GM18499 (cell line): ENCODE measurements at regions not wholly inside any gene's neighbourhood (a gene's known extent, or its start where the extent isn't known, plus 50 kb on each side); places are given as distances from the start of the nearest gene placed in this dataset.

Experiments
- ATAC-seq: cut with Tn5 transposase; IDR thresholded peaks from one replicate; pipeline ENCODE4 v1.9.1; 2021; ENCODE audit warnings: moderate number of reproducible peaks; ENCODE audit not compliant: insufficient read depth, unreplicated experiment

DNA sequence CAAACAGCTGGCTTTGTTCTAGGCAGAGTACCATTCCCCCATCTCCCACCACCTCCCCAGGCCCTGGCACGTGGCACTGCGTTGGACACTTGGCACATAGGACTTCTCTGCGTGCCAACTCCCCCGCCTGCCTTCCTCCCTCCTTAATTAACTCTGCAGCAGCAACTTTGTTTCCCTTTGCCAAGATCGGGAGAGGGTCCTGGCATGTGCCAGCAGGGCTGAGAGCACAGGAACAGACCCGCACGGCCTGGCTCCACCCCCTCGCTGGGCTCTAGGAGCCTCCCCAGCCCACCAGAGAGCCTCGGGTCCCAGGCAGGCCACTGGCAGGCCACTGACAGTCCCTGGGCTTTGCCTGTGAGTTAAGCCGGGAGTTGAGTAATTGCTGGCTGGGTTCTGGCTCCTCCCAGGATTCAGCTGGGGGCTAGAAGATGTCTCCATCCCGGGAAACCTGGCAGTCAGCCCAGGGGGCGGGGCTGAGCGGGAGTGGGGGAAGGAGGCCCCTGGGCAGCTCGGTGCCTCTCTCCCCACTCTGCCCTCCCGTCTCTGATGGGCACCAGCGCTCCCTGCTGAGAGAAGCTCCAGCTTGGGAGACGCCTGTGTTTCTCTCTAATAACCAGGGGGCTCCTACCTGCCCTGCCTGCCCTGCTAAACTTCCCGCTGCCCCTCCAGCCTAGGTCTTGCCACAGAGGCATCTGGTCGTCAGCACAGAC, 224.0 kb upstream of the TNRC6C start:
- no peak for ATAC-seq

DNA sequence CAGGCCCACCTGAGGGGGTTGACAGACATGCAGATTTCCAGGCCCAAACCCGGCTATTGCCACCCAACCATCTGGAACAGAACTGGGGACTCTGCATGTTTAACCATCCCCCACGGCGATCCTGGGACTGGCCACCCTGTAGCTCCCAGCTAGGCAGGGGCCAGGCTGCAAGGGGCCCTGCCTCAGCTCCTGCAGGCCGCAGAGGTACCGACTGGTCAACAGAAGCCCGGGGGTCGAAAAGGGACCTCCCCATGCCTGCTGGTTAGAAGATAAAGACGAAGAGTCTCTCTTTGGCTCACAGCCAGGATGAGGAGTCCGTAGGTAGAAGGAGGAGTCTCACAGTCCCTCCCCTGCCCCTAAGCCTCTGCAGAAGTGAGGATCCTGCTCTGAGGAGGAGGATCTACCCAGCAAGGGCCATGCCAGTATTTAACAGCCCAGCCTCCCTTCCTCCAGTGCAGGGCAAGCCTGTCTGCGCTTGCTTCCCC, 223.4 kb upstream of the TNRC6C start:
- no peak for ATAC-seq

DNA sequence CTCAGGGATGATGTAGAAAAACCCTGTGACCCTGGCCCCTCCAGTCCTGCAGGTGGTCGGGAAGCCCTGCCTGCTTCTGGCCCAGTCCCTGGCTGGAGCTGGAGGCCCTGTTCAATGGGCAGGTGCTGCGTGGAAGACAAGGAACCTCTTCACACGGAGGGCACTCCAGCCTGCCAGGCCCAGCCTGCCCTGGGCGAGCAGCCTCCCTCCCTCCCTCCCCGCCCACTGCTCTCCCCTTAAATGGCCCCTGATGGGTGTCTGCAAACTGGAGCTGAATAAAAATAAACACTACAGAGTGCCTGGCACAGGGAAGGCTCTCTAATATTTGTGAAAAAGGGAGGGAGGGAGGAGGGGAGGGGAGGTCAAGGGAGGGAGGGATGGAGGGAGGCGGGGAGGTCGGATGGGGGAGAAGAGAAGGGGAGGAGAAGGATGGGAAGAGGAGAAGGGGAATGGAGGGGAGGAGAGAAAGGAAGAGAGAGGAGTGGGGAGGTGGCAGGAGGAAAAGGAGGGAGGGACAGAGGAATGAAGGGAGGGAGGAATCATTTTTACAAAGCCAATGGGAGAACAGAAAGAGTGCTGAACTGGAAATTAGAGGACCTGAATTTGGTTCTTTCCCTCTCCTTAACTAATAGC, 222.8 kb upstream of the TNRC6C start:
- no peak for ATAC-seq

DNA sequence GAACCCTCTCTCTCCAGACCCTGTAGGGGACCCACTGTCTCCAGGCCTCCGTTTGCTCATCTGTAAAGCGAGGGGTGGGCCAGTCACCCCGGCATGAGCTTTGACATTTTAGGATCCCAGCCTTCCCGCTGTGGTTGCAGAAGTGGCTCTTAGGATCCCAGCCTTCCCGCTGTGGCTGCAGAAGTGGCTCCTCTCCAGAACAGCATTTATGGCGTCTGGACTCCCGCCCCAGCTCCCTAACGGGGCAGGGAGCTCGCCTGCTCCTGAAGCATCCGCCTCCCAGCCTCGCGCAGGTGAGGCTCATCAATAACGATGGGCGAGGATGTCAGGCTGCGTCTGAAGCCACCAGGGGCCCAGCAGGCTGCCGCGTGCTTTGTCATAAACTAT, 222.3 kb upstream of the TNRC6C start:
- no peak for ATAC-seq

DNA sequence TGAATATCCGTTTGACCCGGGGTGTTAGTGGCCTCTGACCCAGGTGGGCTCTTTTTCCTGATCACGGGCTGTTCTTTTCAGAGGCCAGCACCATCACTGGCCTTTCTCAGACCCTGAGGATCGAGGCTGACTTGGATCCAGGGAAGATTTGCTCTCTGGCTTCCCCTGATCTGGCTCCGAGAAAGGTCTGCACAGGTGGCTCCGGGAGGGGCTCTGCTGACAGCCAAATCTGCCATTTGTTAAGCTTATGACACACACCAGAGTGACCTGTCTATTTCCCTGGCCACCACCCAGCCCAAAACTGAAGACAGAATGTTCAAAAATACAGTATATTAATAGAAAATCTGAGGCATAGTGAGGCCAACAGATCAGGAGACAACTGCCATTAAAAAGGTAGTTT, 221.8 kb upstream of the TNRC6C start:
- ATAC-seq: no peak

DNA sequence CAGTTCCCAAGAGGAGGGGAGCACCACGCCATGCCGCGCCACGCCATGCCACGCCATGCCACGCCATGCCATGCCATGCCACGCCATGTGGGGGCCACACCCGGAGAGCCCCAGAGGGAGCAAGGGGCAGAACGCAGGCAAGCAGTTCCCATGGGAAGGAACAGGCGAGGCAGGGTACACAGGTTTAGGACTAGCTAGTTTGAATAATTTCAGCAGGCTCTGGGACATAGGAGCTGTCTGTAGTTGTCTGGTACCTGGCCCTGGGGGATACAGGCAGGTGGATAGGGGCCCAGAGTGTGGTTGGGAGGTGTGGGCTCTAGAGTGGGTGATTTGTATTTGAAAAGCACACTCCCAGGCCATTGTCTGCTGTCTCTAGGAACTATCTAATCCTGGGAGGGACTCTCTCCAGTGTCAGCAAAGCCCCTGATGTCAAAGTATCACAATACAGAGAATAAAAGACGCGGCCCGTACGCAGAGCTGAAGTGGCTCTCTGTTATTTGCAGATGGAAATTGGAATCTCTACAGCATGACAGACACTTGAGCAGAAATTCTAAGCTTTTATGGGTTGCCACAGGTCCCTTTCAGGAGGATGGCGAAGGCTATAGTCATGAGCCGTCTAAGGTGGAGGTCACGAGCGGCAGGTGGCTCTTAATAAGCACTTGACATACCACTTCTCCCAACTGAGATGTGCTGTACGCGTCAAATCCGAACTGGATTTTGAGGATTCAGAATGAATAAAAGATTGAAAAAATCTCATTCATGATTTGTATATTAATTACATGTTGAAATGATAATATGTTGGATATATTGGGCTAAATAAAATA, 220.8 kb upstream of the TNRC6C start:
- no peak for ATAC-seq

DNA sequence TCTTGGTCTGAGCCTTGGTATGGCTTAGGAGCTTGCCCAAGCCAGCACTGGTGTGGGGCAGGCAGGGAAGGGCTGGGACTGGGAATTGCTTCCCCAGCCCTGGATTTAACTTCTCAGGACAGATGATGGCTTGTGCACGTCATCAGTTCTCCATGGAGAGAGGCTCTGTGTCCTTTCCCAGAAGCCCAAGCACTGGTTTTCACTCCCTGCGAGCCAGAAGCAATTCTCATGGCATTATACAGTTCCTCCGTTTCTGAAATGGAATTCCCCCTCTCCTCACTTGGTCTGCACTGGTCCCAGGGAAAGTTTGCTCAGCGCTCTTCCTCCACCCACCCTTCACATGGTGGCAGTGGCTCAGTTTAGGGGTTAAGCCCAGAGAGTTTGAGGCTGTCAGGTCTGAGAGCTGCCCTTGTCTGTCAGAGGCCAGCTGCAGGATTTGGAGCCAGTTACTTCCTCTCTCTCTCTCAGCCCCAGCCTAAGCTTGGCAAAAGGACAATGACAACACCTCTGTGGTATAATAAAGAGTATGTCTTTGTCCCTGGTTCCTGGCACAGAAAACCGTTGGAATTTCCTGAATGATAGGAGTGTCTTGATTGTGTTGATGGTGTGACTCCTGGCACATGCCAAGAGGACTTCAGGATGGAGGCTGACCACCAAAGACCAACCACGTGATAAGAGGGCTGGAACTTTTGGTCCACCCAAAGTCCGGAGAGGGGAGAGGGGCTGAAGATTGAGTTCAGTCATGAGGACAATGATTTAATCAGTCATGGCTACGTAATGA, 219.6 kb upstream of the TNRC6C start:
- no peak for ATAC-seq

DNA sequence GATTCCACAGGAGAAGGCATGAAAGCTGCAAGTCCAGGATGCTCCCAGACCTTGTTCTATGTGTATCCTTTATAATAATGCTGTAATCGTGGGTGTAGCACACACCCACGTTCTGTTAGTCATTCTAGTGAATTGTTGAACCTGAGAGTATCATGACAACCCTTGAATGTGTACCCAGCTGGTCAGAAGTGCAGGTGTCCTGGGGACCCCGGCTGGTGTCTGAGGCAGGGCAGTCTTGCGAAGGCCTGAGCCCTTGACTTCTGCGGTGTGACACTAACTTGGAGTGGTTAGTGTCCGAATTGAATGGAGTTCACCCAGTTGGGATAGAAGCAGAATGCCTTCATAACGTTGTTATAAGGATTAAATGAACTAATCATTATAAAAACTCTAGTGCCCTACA, 218.0 kb upstream of the TNRC6C start:
- ATAC-seq: no peak

DNA sequence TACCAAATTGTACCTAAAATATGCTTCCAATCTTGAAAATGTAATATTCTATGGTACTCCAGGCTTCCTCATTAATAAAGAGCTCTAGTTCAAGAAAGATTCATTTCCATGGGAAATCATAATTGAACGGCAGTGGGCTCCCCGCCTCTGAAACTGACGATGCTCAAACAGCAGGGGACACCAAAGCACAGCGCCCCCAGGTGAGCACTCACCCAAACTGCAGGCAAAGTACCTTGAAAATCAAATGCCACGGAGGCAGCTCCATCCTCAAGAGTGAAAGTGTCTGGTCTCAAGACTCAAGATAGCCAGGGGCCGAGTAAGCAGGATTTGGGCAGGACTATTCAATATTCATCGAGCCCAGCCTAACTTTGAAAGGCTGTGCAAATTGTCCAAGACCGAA, 217.4 kb upstream of the TNRC6C start:
- ATAC-seq: no peak

DNA sequence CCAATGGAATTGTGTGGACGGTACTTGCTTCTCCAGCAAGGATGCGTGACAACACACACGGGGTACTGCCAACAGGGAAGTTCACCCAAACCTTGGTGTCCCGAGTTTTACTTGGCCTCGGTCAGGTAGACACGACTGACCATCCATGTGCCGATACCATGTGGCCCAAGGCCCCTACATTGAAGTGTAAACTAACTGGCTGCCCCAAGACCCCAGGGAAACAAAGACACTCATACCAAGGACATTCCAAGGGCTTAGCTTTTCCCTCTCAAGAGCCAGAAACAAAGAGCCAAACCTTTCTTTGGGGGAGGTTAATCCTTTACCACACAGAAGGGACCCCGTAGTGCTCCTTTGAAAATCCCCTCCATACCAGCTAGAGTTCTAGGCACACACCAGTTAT, 215.9 kb upstream of the TNRC6C start:
- no peak for ATAC-seq

DNA sequence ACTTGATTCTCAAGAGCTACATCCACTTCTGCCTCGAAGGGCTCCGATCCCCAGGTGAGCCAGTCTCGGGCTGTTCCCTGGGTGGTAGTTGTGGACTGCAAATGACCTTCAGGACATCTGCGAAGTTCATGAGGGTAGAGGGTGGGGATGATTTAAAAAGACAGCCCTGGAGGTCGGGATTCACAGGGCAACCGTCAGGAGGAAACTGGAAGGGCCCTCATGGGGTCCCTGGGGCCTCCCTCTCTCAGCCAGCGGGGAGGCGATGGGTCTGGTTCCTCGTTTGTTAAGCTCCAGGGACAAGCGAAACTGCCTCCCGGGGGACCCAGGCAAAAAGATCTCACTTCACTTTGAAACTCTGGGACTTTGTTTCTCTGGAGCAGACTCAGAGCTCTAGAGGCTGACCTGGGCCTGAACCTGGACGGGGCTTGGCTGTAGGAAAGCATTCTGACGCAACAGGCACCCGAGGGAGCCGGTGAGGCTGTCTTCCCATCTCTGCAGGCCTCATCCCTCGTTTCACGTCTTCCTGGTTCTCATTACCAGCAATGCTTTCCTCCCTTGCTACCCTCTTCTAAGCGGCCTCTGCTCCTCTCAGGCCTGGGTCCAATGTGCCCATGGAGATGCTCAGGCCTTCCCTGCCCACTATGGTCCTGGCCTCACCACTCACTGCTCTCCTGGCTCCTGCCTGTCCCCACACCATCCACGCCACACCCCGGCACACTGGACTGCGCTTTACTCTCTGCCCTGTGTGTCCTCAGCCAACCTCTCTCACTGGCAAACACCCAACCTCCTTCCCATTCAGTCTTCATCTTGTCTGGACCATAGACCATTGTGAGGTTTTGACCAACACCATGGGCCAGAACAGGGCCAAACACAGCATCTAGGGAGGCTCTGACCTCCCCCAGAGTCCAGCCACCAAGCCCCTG, 214.2 kb upstream of the TNRC6C start:
- no peak for ATAC-seq

DNA sequence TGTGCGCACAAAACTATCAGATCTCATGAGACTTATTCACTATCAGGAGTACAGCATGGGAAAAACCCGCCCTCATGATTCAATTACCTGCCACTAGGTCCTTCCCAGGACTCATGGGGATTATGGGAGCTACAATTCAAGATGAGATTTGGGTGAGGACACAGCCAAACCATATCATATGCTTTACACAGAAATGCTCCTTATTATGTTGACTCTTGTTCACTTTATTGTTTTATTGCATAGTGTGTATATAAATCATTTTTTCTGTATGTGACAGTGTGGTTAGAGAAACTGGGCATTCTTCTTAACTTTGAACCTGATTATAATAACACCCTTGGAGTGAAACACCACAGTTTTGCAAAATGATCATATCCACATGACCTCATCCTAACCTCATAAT, 212.8 kb upstream of the TNRC6C start:
- no peak for ATAC-seq

DNA sequence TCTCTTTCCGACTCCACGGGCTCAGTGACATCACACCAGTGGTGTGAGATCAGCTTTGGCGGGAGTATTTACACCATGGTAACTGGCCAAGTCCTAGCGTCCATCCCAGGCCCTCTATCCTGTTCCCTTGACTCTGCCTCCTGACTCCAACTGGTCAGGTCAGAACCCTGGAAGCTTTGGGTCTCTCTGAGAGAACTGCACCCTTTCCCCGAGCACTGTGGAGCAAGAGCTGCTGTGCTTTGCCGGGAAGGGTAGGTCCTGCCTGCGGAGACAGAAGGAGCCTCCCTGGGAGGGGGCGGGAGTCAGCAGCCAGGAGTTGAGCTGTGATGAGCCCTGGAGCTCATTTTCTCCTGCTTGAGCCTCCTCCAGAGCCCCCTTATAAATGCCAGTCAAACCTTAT, 212.1 kb upstream of the TNRC6C start:
- no peak for ATAC-seq

DNA sequence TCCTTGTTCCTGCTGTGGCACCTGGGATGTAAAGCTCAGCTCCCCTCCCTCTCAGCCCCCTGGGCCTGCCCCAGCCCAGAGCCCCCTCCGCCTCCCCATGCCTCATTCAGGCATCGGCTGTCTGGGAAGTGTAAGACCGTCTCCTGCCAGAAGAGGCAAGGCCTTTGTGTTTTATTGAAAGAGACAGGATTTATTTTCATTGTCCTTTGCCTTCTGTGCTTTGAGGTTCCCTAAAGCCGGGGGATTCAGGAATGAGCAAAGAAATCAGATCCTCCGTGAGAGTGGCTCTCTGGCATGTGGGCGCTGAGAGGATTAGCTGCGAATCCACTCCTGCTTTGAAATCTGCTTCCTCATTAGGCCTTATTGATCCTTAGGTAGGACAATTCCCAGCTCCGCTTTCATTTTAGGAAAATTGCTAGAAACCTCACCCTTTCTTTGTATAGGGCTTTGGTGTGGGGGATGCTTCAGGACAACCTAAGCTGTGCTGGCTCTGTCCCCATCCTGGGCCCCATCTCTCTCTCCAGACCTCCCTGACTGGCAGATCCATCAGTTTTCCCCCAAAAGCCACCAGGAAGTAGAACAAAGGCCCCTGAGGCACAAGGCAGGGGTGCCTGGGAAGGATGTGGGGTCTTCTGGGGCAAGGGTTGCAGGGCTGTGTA, 211.5 kb upstream of the TNRC6C start:
- no peak for ATAC-seq

DNA sequence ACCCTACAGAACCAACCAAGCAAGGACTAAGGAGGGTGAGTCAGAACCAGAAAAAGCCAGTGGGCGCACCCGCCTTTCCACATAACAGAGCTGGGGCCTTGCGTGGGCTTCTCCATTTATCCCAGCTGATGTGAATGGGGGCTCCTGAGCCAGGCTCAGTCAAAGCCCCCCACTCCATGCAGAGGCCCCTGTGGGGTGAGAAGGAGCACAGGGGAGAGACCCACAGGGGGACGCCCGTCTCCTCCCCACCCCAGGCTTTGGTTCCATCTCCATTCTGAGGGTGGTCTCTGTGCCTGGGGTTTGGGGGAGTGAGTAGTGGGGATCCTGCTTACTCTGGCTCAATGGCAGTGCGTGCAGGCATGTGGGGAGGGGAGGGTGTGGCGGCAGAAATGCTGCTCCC, 210.1 kb upstream of the TNRC6C start:
- no peak for ATAC-seq

DNA sequence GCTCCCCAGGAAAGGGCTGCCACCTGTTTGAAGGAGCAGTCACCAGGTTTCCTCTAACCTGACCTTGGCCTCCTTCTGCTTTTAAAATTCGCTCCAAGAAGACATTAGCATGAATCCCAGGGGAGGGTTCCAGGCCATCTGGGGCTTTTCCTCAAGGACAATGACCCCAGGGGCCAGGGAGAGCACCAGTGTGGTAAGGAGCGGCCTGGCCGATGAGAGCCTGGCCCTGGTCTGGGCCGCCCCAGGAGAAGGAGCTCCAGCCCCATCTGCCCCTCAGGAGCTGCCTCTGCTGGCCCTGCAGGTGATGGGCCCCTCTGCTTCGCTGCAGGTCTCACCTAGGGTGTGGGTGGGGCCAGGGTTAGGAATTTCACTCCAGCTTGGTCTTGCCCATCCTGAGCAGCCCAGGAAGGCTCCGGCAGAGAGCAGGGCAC, 209.2 kb upstream of the TNRC6C start:
- ATAC-seq: no peak

DNA sequence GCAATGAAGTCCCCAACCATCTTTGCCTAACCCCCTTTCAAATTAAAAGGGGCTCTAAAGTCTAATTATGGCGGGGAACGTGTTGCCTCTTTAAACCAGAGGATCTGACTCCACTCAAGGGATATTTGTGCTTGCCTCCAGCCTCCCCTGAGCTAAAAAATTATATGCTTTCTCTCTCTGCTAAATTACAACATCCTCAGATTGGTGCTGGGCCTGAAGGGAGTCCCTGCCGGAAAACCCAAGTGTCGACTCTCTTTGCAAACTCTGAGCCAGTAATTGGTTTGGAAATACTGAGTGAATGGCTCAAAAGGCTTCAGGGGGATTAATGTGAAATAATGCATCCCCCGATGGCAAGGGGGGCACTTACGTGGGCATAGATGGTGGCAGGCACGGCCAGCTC, 208.5 kb upstream of the TNRC6C start:
- ATAC-seq: no peak

DNA sequence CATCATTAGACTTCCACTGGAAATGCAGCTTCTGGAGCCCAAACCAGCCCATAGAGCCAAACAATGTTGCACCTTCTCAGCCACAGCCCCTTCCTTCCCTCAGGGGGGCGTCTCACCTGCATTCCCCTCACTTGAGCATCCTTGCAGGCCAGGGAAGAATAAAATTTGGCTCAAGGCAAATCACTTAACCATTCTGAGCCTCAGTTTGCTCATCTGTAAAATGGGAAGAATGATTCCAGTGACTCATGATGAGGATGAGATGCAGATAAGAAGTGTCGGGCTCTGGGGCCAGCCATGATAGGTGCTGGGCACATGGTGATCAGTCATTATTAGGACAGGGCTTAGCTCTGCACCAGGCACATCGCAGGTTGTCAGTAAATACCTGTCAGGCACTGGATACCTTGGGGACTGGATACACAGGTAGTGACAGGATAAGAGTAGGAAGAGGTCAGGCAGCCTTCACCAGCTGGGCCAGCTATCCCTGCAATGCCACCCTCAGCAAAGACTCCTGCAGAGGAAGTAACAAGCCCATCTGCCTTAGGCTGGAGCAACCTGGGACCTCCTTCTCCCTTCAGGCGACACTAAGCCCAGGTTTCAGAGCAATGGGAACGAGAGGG, 208.0 kb upstream of the TNRC6C start:
- ATAC-seq: no peak

DNA sequence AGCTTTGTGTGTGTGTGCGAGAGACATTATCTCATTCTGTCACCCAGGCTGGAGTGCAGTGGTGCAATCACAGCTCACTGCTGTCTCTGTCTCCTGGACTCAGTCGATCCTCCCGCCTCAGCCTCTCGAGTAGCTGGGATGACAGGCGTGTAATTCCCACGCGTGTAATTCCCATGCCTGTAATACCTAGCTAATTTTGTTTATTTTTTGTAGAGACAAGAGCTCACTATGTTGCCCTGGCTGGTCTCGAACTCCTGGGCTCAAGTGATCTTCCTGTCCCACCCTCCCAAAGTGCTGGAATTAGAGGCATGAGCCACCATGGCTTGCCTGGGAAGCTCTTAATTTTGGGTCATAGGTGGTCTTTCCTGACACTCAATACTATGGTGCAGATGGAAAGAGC, 205.3 kb upstream of the TNRC6C start:
- ATAC-seq: no peak
